Activated naive CD4-positive, alpha-beta T cell treated with anti-CD3 and anti-CD28 coated beads, Interleukin-2, amount 50 U/mL, for 24 hours (primary cell): ENCODE measurements at regions not wholly inside any gene's neighbourhood (a gene's known extent, or its start where the extent isn't known, plus 50 kb on each side); places are given as distances from the start of the nearest gene placed in this dataset.
A peak's percentile ranks its signal among the peaks of the same experiment; 100 is the strongest.
"Not testable (repeated sequence)": the region's sequence is repeated elsewhere in the genome, so short reads cannot be mapped to it uniquely, and the experiment has no call there.

Experiments
- H3K27ac Mint-ChIP-seq: one replicate; pipeline ENCODE4 v1.8.0; 2021; ENCODE audit warnings: mild to moderate bottlenecking, mixed read lengths
- H3K27me3 Mint-ChIP-seq: one replicate; pipeline ENCODE4 v1.8.0; 2021; ENCODE audit warnings: mixed read lengths
- H3K36me3 Mint-ChIP-seq: one replicate; pipeline ENCODE4 v1.8.0; 2021; ENCODE audit warnings: mixed read lengths
- H3K4me1 Mint-ChIP-seq: one replicate; pipeline ENCODE4 v1.8.0; 2021; ENCODE audit warnings: mixed read lengths
- H3K4me3 Mint-ChIP-seq: one replicate; pipeline ENCODE4 v1.8.0; 2021; ENCODE audit warnings: mild to moderate bottlenecking, mixed read lengths
- H3K9me3 Mint-ChIP-seq: one replicate; pipeline ENCODE4 v1.8.0; 2021; ENCODE audit warnings: mixed read lengths

- no peak overlapping the region for H3K4me3 Mint-ChIP-seq
- no peak overlapping the region for H3K27ac Mint-ChIP-seq
- peaks cover 9% of the 10 kb centered on the region for H3K9me3 Mint-ChIP-seq
These were observed 268.0 kb downstream of the NUF2 start for GRCh38 chr1:163589735-163590134.

GRCh38 chr1:163591131-163591530 lies 269.4 kb downstream of the NUF2 start:
- not testable (repeated sequence) for H3K4me1 Mint-ChIP-seq, H3K27me3 Mint-ChIP-seq, H3K4me3 Mint-ChIP-seq, H3K9me3 Mint-ChIP-seq, H3K27ac Mint-ChIP-seq, H3K36me3 Mint-ChIP-seq

More at GRCh38 chr1:163589735-163590134, 268.0 kb downstream of the NUF2 start:
- peaks cover 1% of the 10 kb centered on the region for H3K27me3 Mint-ChIP-seq
- H3K36me3 Mint-ChIP-seq, result no peaks in the 10 kb centered on the region
- H3K4me1 Mint-ChIP-seq, result no peaks in the 10 kb centered on the region

- not testable (repeated sequence) for H3K4me3 Mint-ChIP-seq
These were observed 270.9 kb downstream of the NUF2 start for GRCh38 chr1:163592623-163593022.

GRCh38 chr1:163596106-163596505 lies 274.4 kb downstream of the NUF2 start:
- H3K36me3 Mint-ChIP-seq, H3K4me1 Mint-ChIP-seq, H3K27ac Mint-ChIP-seq, H3K9me3 Mint-ChIP-seq, H3K4me3 Mint-ChIP-seq, H3K27me3 Mint-ChIP-seq: not testable (repeated sequence)

More at GRCh38 chr1:163592623-163593022, 270.9 kb downstream of the NUF2 start:
- H3K27ac Mint-ChIP-seq, H3K36me3 Mint-ChIP-seq, H3K27me3 Mint-ChIP-seq, H3K4me1 Mint-ChIP-seq, H3K9me3 Mint-ChIP-seq: not testable (repeated sequence)

- Mint-ChIP-seq H3K27ac (no peak overlapping the region), H3K27me3 (no peaks in the 10 kb centered on the region), H3K36me3 (no peaks in the 10 kb centered on the region), H3K4me3 (no peak overlapping the region), H3K4me1 (no peaks in the 10 kb centered on the region), H3K9me3 (peaks cover 7% of the 10 kb centered on the region)
These were observed 274.9 kb downstream of the NUF2 start for GRCh38 chr1:163596541-163597258.

GRCh38 chr1:163604321-163604720 lies 282.6 kb downstream of the NUF2 start:
- H3K4me1 Mint-ChIP-seq, result no peaks in the 10 kb centered on the region
- H3K9me3 Mint-ChIP-seq, result no peaks in the 10 kb centered on the region
- H3K4me3 Mint-ChIP-seq, result no peak overlapping the region
- H3K27me3 Mint-ChIP-seq, result no peaks in the 10 kb centered on the region
- no peak overlapping the region for H3K27ac Mint-ChIP-seq
- H3K36me3 Mint-ChIP-seq, result no peaks in the 10 kb centered on the region

GRCh38 chr1:163604896-163605295 lies 283.1 kb downstream of the NUF2 start:
- H3K4me1 Mint-ChIP-seq, result no peaks in the 10 kb centered on the region
- no peaks in the 10 kb centered on the region for H3K9me3 Mint-ChIP-seq
- H3K36me3 Mint-ChIP-seq, result no peaks in the 10 kb centered on the region
- no peak overlapping the region for H3K27ac Mint-ChIP-seq
- no peaks in the 10 kb centered on the region for H3K27me3 Mint-ChIP-seq
- H3K4me3 Mint-ChIP-seq, result no peak overlapping the region

GRCh38 chr1:163608979-163609378 lies 287.2 kb downstream of the NUF2 start:
- Mint-ChIP-seq H3K4me1 (no peaks in the 10 kb centered on the region), H3K9me3 (no peaks in the 10 kb centered on the region), H3K36me3 (no peaks in the 10 kb centered on the region), H3K27me3 (no peaks in the 10 kb centered on the region), H3K4me3 (no peak overlapping the region), H3K27ac (no peak overlapping the region)

GRCh38 chr1:163609858-163610257 lies 288.1 kb downstream of the NUF2 start:
- Mint-ChIP-seq H3K9me3 (no peaks in the 10 kb centered on the region), H3K27ac (no peak overlapping the region), H3K4me1 (no peaks in the 10 kb centered on the region), H3K36me3 (no peaks in the 10 kb centered on the region), H3K27me3 (no peaks in the 10 kb centered on the region), H3K4me3 (no peak overlapping the region)

GRCh38 chr1:163610486-163610885 lies 288.7 kb downstream of the NUF2 start:
- no peaks in the 10 kb centered on the region for H3K4me1 Mint-ChIP-seq
- H3K27me3 Mint-ChIP-seq, result no peaks in the 10 kb centered on the region
- no peaks in the 10 kb centered on the region for H3K36me3 Mint-ChIP-seq
- no peak overlapping the region for H3K27ac Mint-ChIP-seq
- no peak overlapping the region for H3K4me3 Mint-ChIP-seq
- no peaks in the 10 kb centered on the region for H3K9me3 Mint-ChIP-seq

GRCh38 chr1:163614361-163614760 lies 292.6 kb downstream of the NUF2 start:
- no peak overlapping the region for H3K4me3 Mint-ChIP-seq
- peaks cover 13% of the 10 kb centered on the region for H3K9me3 Mint-ChIP-seq
- no peak overlapping the region for H3K27ac Mint-ChIP-seq
- no peaks in the 10 kb centered on the region for H3K36me3 Mint-ChIP-seq
- H3K27me3 Mint-ChIP-seq, result no peaks in the 10 kb centered on the region
- no peaks in the 10 kb centered on the region for H3K4me1 Mint-ChIP-seq

GRCh38 chr1:163628034-163628773 lies 306.4 kb downstream of the NUF2 start:
- peak overlapping the region; percentile 13 for H3K27ac Mint-ChIP-seq
- no peaks in the 10 kb centered on the region for H3K4me1 Mint-ChIP-seq
- no peak overlapping the region for H3K4me3 Mint-ChIP-seq
- H3K27me3 Mint-ChIP-seq, result no peaks in the 10 kb centered on the region
- H3K9me3 Mint-ChIP-seq, result peaks cover 11% of the 10 kb centered on the region
- H3K36me3 Mint-ChIP-seq, result no peaks in the 10 kb centered on the region

- H3K9me3 Mint-ChIP-seq, result peaks cover 22% of the 10 kb centered on the region
- H3K4me3 Mint-ChIP-seq, result no peak overlapping the region
- H3K36me3 Mint-ChIP-seq, result no peaks in the 10 kb centered on the region
- no peaks in the 10 kb centered on the region for H3K27me3 Mint-ChIP-seq
- H3K4me1 Mint-ChIP-seq, result no peaks in the 10 kb centered on the region
- H3K27ac Mint-ChIP-seq, result no peak overlapping the region
These were observed 310.5 kb downstream of the NUF2 start for GRCh38 chr1:163632269-163632668.

- Mint-ChIP-seq H3K4me1 (no peaks in the 10 kb centered on the region), H3K36me3 (no peaks in the 10 kb centered on the region), H3K27me3 (no peaks in the 10 kb centered on the region), H3K27ac (no peak overlapping the region), H3K4me3 (no peak overlapping the region), H3K9me3 (peaks cover 22% of the 10 kb centered on the region)
These were observed 311.6 kb downstream of the NUF2 start for GRCh38 chr1:163633366-163633765.

- H3K27me3 Mint-ChIP-seq, H3K4me3 Mint-ChIP-seq, H3K36me3 Mint-ChIP-seq, H3K9me3 Mint-ChIP-seq, H3K4me1 Mint-ChIP-seq, H3K27ac Mint-ChIP-seq: not testable (repeated sequence)
These were observed 323.9 kb downstream of the NUF2 start for GRCh38 chr1:163645676-163646075.

GRCh38 chr1:163650624-163651023 lies 328.9 kb downstream of the NUF2 start:
- H3K4me3 Mint-ChIP-seq, result no peak overlapping the region
- no peaks in the 10 kb centered on the region for H3K27me3 Mint-ChIP-seq
- H3K9me3 Mint-ChIP-seq, result no peaks in the 10 kb centered on the region
- no peaks in the 10 kb centered on the region for H3K4me1 Mint-ChIP-seq
- H3K27ac Mint-ChIP-seq, result no peak overlapping the region
- H3K36me3 Mint-ChIP-seq, result no peaks in the 10 kb centered on the region
